GM18907 (cell line): ENCODE measurements at regions not wholly inside any gene's neighbourhood (a gene's known extent, or its start where the extent isn't known, plus 50 kb on each side); places are given as distances from the start of the nearest gene placed in this dataset.
"Not testable (repeated sequence)": the region's sequence is repeated elsewhere in the genome, so short reads cannot be mapped to it uniquely, and the experiment has no call there.

Experiments used
- ATAC-seq: cut with Tn5 transposase; IDR thresholded peaks from one replicate; pipeline ENCODE4 v1.9.1; 2021; ENCODE audit warnings: mild to moderate bottlenecking, moderate library complexity; ENCODE audit not compliant: unreplicated experiment

DNA sequence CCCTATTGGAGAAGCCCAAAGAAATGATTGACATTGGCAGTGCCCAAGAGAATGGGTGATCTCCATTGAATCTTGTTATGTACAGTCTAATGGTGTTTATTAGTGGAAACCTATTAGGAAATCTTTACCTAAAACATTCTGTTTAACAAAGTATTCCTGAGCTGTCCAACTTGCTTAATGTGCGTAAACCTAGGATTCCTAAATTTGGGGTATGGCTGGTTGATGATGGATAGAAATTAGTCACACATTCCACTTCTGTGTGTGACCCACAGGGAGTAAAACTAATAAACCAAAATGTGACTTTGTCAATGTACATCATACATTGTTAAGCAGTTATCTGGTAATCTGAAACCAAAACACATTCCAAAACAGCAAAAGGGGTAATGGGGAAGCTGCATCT lies 761.3 kb downstream of the FSCB start:
- no peak for ATAC-seq

DNA sequence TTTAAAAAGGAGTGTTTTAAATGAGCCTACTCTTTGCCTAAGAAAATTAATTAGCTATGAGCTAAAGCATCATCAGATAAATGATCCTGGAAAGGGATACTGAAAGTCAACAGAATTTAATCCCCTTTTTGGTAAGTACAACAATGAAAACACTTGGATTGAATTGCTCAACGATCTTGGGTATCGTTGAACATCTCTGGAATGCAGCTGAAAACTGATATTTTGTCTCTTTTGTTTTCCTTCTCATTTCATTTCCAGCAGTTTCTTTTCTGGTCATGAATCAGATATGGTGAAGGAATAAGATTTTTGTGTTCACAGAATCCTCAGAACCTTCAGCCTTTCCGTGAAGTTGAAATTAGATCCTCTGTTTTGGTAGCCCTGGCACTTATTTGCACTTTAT lies 771.2 kb downstream of the FSCB start:
- no peak for ATAC-seq

DNA sequence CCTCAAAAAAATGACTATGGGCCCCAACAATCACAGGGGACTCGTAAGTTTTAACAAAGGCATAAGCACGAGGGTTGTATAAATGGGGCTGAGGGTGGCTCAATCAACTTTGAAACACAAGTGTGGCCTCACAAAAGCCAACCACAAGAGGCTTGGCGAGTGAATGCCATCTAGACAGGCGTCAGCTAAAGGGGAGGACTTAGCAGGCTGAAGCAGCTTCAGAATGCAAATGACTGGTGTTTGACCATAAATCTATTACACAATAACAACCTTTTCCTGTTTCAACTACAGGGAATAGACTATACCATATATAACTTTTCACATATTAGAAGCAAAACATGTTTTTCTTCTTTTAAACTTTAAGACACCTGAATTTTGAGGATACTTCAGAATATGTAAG lies 777.9 kb downstream of the FSCB start:
- no peak for ATAC-seq

DNA sequence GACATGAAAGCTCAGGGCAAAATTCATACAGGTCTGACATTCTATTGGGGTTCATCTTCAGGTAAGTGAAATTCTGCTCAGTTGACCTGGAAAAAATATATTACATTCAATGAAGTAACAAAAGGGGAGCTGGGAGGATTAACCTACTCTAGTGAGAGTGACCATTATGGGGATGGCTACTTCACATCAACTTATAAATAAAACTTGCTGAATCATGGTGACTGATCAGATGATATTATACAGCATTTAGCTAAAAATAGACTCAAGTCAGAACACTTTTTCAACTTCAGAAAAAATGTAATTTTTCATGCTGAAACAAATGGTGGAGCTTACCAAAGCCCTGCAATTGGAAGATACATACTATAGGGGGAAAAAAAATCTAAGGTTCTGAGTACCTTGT lies 800.2 kb downstream of the FSCB start:
- no peak for ATAC-seq

DNA sequence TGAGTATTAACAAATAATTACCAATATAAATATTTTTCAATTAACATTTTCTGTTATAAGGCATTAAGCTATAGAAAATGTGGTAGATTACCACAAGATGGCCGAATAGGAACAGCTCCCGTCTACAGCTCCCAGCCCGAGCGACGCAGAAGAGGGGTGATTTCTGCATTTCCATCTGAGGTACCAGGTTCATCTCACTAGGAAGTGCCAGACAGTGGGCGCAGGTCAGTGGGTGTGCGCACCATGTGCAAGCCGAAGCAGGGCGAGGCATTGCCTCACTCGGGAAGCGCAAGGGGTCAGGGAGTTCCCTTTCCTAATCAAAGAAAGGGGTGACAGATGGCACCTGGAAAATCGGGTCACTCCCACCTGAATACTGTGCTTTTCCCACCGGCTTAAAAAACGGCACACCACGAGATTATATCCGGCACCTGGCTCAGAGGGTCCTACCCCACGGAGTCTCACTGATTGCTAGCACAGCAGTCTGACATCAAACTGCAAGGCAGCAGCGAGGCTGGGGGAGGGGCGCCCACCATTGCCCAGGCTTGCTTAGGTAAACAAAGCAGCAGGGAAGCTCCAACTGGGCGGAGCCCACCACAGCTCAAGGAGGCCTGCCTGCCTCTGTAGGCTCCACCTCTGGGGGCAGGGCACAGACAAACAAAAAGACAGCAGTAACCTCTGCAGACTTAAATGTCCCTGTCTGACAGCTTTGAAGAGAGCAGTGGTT lies 808.4 kb downstream of the FSCB start:
- ATAC-seq, result not testable (repeated sequence)

DNA sequence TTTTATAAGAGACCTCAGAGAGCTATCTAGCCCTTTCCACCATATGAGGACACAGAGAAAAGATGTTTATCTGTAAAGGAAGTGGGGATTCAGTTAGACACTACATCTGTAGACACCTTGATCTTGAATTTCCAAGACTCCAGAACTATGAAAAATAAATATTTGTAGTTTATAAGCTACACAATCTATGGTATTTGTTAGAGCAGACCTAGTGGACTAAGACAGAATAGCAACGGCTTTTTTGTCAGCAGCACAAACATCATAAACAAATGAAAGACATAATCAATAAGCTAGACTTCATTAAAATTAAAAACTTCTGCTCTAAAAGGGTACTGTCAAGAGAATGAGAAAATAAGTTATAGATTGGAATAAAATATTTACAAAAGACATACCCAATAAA lies 810.1 kb downstream of the FSCB start:
- no peak for ATAC-seq

DNA sequence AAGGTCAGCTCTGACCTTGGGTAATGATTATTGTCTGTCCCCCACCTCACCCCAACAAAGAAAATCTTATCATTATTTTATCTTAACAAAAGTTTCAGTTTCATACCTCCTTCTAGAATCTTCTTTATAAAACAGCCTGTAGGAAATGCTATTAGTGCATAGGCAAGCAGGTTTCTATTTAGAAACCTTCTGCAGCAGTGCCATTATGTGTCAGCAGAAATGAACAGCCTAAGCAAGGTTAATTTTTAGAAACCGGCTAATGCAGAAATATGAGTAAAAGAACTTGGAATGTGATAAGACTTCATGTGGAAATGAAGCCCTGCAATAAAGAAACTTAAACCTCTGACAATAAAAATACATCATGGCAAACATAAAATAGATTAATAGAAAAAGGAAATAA lies 814.4 kb downstream of the FSCB start:
- ATAC-seq, result no peak

DNA sequence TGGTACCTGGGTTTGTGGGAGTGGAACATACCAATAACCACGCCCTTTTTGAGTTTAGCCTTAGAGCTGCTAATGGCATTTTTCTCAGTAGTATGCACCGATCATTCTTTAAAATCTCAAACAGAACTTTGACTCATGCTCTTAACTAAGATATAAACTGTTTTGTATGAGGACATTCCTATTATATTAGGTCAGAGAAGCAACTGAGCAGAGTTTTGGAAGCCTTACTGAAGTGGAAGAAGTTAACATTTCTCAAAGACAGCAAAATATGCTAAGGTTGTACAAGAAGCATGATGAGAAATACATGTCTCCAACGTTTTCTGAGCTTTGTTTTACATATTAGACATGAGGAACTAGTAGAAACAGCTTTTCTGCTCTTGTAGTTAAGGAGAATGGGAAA lies 819.2 kb downstream of the FSCB start:
- ATAC-seq, result no peak

DNA sequence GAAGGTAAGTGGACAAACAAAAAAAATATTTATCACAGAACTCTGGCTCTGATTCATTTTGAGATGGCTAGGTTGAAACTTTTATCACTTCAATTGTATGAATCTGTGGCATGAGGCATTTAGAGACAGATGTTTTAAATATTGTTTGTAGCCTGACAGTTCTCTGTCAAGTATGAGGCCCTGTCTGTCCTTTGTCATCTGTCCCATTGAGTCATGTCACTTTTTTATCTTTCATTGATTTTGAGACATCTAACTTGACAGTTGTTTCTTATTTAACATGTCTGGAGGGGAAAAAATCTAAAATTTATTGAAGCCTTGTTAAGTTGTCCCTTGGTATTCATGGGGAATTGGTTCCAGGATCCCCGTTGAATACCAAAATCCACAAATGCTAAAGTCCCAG lies 829.5 kb downstream of the FSCB start:
- ATAC-seq, result no peak

DNA sequence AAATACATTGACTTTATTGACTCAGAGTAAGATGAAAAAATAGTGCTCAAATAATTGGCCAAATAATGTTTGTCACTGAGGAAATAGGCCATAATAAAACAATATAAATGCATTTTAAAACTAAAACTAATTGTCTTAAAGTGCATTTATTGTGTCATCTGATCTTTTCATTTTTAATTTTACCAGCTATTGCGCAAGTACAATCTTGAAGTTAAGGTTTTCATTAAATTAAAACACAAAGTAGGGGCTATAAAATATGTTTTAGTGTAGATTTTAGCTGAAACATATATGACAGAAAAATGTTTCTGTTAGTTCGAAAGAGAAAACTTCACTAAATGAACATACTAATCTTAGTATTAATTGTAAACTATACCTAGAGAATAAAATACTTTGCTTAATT lies 832.8 kb downstream of the FSCB start:
- no peak for ATAC-seq

DNA sequence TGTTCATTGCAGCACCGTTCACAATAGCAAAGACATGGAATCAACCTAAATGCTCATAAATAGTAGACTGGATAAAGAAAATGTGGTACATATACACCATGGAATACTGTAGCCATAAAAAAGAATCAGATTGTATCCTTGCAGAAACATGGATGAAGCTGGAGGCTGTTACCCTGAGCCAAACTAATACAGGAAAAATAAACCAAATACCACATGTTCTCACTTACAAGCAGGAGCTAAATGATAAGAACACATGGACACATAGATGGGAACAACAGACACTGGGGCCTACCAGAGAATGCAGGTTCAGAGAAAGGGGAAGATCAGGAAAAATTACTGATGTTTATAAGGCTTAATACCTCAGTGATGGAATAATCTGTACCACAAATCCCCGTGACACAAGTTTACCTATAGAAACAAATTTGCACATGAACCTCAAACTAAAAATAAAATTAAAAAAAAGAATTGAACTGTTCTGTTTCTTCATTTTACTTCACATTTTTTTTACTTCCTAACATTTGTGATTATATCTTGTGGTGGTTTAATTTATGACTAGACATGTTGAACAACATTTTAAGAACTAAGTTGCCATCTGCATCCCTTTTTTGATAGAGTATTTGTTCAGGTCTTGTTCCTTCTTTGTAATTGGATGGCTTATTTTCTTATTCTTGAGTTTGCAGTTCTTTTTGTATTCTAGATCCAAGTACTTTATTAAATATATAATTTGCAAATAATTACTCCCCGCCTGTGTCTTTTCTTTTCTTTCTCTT lies 835.2 kb downstream of the FSCB start:
- no peak for ATAC-seq

DNA sequence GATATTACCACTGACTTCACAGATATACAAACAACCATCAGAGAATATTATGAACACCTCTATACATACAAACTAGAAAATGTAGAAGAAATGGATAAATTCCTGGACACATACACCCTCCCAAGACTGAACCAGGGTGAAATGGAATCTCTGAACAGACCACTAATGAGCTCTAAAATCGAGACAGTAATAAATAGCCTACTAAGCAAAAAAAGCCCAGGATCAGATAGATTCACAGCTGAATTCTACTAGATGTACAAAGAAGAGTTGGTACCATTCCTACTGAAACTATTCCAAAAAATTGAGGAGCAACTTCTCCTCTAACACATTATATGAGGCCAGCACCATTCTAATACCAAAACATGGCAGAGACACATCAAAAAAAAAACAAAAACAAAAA lies 837.7 kb downstream of the FSCB start:
- no peak for ATAC-seq

DNA sequence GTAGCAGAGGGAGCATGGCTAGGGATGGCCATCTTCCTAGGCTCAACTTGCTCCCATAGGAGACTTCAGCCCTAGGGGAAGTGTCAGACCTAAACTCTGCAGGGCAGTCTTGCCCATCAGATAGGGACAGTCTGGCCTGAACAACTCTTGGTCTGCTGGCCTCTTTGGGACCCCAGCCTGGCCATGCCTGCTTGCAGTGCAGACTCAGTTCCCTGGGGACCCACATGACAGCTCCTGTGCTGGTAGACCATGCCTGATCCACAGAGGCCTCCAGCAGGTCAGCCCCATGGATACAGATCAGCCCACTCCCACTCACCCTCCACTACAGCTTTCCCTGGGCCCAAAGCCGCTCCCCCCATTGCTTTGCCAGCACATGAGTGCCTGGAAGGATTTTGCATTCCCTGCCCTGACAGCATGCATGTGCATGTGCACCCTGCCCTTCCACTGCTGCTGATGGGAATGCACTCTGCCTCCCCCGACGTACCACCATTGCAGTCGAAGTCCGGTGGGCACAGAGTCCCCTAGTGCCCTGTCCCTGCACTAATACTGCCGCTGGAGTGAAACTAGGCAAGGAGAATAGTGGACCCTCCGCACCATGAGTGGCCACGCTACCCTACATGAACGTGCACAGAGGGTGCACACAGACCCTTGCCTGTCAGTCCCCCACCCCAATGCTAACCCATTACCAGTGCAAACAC lies 841.4 kb downstream of the FSCB start:
- no peak for ATAC-seq

DNA sequence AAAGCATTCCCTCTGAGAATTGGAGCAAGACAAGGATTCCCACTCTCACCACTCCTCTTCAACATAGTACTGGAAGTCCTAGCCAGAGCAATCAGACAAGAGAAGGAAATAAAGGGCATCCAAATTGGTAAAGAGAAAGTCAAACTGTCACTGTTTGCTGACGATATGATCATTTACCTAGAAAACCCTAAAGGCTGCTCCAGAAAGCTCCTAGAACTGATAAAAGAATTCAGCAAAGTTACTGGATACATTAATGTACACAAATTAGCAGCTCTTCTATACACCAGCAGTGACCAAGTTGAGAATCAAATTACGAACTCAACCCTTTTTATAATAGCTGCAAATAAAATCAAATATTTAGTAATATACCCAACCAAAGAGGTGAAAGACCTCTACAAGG lies 851.9 kb downstream of the FSCB start:
- not testable (repeated sequence) for ATAC-seq

DNA sequence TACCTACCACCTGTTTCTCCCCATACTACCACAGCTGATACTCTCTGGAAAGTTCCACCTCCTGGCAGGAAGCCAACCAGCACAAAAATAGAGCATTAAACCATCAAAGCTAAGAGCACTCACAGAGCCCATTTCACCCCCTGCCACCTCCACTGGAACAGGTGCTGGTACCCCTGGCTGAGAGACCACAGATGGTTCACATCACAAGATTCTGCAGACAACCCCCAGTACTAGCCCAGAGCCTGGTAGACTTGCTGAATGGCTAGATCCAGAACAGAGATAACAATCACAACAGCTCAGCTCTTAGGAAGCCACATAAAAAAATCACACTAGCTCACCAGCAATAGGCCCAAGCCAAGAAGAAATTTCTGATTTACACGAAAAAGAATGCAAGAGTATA lies 855.2 kb downstream of the FSCB start:
- ATAC-seq, result no peak

DNA sequence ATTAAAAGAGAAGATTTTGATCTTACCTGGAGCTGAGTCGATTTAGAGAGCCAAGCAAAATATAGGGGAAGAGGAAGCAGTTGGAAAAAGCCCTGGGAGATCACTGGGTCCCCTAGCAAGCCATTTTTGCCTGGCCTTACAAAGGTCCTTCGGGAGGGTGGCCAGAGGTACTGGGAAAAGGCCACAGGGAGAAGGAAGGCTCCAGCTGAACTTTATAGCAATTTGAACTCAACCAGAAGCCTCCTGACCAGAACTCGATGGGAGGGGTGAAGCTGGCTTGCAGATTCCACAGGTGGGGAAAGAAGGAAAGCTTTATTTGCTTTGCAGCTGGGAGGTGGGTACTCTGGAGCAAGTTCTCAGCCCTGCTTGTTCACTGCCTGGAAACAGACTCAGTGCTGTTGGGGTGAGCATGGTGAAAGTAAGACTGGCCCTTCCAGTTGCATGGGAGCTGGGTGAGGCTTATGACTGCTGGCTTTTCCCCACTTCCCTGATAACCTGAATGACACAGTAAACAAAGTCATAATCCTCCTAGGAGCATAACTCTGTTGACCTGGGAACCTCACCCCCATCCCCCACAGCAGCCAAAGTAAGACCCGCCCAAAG lies 855.8 kb downstream of the FSCB start:
- ATAC-seq, result no peak

DNA sequence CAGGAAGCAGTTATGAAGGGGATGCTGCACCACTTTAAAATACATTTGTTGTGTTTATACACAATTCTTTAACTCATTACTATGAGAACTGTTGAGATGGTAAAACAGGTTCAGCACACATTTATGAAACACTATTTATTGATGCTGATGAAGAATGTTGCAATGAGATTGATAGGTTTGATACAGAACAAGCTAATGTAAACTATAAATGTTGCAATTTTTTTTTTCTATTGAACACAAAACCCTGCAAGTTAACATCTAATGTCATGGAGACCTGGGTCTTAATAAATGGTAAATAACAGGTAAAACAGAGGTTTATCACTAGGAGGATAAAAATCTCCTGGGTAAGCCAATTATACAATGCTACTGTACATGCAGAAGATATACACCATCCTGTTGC lies 857.6 kb downstream of the FSCB start:
- ATAC-seq, result no peak

DNA sequence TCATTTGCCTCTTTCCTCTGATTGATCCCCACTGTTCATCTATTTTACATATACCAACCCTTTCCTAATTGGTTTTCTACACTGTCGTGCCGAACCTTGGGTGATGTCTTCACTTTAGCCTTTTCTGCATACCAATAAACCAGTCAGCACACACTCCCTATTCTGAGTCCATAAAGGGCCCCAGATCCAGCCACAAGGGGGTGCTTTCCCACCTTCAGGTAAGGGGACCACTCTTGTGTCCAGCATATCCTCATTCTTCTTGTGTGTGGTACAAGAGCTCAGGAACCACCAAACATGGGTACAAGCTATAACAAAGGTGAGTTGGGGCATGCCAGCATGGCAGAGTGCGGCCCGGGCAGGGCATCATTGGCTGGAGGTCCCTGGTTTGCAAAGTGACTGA lies 859.8 kb downstream of the FSCB start:
- ATAC-seq, result no peak

DNA sequence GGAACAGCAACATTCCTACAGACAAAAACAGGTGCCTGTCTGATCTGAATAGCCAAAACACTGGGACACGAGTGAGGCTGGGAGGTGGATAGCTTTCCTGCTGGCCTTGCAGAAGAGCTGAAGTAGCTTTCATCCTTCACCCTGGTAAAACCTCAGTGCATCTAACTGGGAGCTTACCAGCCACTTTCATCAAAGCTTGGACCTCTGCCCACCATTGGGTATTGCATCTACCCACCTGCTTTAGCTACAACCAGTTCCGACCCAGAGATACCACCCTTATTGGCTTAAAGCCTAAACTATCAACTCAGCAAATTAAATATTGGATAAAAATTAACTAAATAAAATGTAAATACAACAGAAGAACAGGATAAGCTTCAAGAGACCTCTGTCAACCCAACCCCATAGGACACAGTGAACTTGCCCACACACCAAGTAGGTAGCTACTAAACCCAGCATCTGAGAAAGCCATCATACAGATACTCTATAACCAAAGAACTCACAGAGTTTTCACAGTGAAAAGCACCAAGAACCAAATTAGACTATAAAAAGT lies 866.3 kb downstream of the FSCB start:
- ATAC-seq, result no peak

DNA sequence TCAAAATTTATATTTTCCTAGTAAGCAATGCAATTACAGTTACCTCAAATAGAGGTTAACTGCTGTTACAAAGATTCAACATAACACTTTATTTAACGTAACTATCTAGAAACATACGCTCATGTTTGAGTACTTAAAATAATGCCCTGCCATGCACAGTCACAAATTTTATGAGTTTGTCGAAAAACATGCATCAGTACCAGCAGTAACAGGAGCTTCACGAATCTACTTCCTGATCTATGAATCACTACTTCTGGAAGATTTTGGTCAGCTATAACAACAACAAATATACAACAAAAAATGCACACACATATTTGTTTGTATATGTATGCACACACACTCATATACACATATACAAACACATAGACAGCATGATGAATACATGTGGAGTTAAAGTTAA lies 881.8 kb downstream of the FSCB start:
- no peak for ATAC-seq

DNA sequence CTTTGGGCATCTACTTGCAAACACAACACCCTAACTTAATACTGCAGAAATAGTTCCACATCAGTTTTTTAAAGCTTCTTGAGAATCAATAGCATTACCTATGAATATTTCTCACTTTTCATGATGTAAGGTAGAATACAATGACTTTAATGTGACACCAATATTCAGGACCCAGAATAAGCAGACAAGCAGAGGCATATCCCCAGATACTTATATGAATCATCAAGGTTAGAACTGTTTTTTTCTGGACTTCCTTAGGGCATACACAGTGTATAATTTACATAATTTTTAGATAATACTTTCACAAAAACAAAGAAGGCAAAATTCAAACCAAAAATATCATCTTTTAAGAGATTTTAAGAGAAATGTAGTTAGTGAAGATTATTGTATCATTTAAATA lies 885.8 kb downstream of the FSCB start:
- ATAC-seq, result no peak
